ENCODE measurements at regions not wholly inside any gene's neighbourhood (a gene's known extent, or its start where the extent isn't known, plus 50 kb on each side); places are given as distances from the start of the nearest gene placed in this dataset.
"Not testable (repeated sequence)": the region's sequence is repeated elsewhere in the genome, so short reads cannot be mapped to it uniquely, and the experiment has no call there.

DNA sequence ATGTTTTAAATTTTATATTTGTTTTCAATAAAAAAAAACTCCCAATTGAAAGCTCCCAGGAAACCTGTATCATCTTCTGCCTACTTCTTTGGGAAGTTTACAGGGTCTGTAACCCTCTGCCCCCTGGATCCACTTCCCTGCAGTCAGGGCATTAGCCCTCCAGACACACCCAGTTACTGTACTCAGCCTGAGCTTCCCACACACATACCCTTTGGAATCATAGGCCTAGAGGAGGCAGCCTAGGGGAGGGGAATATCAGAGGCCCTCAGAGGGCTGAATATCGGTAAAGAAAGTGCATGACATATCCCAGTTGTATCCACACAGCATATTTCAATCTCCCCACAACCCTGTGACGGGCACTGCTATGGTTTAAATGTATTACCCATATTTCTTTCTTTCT is 56.2 kb upstream of the TFPI start:
- DNase-seq (ENCODE audit: low spot score), result not testable (repeated sequence)

DNA sequence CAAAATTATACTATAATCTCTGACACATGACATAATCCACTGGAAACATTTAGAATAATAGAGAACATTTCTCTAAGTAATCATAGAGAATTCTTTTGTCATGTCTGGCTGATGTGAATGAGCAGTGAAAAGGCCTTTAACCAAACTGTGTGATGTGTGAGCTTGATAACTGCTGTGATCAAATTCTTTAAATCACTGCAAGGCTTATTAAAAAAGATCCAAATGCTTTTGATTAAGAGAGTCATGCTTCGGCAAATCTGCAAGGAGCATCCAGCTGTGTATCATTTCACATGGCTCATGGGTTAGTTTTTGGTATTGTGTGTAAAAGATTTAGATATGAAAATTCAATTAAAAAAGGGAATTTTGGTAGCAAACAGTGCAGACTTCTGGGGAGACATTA is 58.6 kb upstream of the TFPI start:
- no peak for DNase-seq (ENCODE audit: low spot score)

DNA sequence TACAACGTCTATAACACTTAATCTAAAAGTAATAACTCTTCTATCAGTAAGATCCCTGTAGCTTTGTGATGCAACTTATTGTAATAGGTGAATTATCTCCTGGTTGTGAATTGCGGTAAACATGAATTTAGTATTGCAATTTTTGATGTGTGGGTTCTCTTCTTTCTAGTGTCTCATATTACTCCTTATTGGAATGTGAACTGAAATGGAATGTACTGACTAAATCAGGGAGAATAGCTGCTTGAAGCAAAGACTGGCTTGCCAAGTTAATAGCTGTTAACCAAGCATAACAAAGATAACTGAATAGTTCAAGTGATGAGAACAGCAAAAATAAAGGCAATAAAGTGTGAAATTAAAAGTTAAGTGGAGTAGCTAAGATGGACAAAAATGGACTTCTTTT is 60.5 kb upstream of the TFPI start:
- DNase-seq (ENCODE audit: low spot score), result no peak

DNA sequence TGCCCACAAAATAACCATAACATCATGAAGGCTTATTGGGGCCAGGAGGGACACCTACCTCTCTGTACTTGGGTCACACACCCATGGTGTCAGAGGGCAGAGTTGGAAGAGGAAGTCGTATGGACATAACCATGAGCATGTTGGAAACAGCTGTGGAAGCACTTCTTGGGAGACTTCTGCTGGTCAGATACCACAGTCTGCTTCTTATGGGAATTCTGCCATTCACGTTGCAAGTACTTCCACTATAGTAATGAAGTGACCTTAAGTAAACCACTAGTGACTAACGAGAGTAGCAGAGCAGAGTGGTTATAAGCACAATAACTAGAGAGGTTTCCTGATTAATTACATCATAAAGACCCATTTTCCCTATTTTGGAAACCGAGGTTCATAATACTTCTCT is 61.1 kb upstream of the TFPI start:
- no peak for DNase-seq (ENCODE audit: low spot score)

DNA sequence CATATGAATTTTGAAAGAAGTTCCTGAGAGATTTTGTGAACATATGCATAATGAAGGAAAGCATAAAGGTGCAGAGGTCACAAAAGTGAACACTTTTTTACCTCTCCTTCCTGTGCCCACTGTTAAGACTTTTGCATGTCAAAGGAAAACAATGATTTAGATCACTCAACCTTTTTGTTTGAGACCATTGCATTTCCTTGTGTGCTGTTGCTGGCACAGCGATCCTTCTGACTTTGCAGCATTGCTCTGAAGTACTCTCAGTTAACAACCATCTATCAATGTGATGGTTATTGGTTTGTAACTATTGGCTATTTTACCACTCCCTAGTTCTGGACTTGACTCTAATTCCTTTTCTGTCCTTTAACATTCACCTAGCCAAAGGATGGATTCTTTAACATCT is 61.7 kb upstream of the TFPI start:
- DNase-seq (ENCODE audit: low spot score), result no peak

DNA sequence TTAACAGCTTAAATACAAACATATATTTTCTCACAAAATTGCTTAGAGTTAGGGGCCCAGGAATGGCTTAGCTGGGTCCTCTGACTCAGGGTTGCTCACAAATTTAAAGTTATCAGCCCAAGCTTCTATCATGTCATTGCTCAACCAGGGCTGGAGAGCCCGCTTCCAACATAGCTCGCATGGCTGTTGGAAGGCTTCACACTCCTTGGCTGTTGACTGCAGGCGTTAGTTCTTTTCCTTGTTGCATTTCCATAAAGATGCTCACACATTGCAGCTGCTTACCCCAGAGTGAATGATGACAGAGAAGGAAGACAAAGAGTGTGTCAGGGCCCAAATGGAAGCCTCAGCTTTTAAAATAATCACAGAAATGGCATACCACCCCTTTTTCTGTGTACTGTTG is 62.9 kb upstream of the TFPI start:
- no peak for DNase-seq (ENCODE audit: low spot score)

DNA sequence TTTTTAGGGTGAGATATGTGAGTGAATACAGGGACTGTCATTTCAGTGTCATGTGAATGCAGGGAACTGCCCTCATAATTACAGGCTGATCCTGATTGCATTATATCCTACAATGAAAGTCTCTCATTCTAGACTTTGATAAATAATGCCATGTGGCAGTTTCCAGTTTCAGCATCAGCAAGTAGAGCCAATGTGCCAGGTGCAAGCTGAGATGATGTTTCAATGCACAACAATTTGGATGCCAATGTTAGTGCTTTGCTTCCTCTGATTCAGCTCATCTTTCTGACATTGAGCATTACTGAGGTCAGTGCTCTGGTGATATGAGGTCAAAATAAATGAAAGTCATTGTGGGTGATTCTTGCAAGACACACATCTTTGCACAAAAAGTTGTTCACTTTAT is 63.7 kb upstream of the TFPI start:
- no peak for DNase-seq (ENCODE audit: low spot score)

DNA sequence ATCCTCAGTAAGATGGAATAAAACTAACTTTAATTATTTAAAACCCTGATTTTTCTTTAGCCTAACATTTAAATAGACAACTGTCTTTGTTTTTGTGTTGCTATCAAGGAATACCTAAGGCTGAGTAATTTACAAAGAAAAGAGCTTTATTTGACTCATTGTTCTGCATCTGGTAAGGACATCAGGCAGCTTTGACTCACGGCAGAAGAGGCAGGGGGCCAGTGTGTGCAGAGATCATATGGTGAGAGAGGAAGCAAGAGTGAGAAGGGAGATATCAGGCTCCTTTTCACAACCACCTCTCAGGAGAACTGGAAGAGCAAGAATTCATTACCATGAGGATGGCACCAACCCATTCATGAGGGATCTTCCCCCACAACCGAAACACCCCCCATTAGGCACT is 64.6 kb upstream of the TFPI start:
- no peak for DNase-seq (ENCODE audit: low spot score)

DNA sequence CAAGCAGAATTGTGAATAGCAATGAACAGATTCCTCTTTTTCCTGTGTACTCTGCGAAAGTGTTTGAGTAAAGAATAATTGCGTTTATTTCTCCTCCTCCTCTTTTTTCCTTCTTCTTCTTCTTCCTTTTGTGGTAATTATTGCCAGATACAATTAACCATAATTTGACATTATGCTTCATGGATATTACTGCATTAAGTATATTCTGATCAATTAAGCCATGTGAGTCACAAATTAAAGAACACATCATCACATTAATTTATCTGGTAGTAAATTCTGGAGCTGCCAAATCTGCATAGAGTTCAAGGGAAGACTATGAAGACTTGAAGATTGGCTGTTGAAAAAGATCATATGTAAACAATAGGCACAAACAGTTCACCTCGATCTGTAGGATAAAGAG is 72.9 kb upstream of the TFPI start:
- DNase-seq (ENCODE audit: low spot score), result no peak

DNA sequence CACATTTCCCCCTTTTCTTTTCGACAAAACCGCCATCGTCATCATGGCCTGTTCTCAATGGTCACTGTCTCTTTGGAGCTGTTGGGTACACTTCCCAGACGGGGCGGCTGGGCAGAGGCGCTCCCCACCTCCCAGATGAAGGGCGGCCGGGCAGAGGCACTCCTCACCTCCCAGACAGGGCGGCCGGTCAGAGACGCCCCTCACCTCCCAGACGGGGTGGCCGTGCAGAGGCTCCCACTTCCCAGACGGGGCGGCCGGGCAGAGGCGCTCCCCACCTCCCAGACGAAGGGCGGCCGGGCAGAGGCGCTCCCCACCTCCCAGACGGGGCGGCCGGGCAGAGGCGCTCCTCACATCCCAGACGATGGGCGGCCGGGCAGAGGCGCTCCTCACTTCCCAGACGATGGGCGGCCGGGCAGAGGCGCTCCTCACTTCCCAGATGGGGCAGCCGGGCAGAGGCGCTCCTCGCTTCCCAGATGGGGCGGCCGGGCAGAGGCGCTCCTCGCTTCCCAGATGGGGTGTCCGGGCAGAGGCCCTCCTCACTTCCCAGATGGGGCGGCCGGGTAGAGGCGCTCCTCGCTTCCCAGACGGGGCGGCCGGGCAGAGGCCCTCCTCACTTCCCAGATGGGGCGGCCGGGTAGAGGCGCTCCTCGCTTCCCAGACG is 82.6 kb upstream of the TFPI start:
- DNase-seq (ENCODE audit: low spot score), result not testable (repeated sequence)

DNA sequence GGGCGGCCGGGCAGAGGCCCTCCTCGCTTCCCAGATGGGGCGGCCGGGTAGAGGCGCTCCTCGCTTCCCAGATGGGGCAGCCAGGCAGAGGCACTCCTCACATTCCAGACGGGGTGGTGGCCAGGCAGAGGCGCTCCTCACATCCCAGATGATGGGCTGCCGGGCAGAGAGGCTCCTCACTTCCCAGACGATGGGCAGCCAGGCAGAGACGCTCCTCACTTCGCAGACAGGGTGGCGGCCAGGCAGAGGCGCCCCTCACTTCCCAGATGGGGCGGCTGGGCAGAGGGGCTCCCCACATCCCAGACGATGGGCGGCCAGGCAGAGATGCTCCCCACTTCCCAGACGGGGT is 83.1 kb upstream of the TFPI start:
- DNase-seq (ENCODE audit: low spot score), result not testable (repeated sequence)

DNA sequence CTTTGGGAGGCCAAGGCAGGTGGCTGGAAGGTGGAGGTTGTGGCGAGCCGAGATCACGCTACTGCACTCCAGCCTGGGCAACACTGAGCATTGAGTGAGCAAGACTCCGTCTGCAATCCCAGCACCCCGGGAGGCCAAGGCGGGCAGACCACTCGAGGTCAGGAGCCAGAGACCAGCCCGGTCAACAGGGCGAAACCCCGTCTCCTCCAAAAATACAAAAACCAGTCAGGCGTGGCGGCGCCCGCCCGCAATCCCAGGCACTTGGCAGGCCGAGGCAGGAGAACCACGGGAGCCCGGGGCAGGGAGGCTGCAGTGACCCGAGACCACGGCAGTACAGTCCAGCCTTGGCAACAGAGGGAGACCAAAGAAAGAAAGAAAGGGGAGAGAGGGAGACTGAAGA is 83.5 kb upstream of the TFPI start:
- DNase-seq (ENCODE audit: low spot score), result not testable (repeated sequence)

DNA sequence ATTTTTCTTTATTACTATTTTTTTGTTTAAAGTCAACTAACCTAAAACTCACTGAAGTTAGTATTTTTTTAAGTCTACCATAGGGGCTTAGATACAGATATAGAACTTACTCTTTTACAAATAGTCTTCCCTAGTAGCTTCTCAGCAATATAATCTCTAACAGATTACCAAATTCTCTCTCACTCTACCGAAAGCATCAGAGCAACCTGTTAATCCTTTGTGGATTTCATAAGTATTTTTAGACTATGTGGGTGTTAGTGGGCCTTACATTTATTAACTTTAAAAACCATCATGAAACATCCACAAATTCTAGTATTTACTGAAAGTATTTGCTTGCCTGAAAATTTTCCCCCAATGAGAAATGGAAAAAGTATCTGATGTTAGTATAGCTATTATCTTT is 84.6 kb upstream of the TFPI start:
- DNase-seq (ENCODE audit: low spot score), result no peak

DNA sequence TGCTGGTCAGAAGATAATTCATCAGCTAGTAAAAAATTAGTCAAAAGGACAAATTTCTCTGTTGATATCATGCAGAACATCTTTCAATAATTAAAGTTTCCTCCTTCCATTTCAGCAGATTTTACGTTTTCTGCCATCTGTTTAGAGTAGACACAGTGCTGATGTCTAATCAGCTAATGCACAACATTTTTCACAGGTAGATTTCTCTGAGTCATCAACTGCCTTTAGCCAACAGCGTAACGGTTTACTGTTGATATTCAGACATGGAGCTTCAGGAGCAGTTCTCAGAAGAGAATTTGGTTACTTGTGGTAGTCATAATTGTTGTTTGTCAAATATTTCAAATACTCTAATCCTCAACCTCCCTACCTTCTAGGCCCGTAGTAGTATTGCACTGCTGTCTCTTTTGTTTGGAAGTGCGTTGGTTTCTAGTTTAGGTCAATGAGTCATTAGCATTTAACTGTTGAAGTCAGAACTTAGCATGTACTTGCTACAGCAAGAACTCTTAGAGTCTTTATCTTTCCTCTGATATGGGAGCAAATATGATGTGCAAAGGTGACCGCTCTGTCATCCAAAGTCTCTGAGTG is 86.8 kb upstream of the TFPI start:
- DNase-seq (ENCODE audit: low spot score), result no peak

DNA sequence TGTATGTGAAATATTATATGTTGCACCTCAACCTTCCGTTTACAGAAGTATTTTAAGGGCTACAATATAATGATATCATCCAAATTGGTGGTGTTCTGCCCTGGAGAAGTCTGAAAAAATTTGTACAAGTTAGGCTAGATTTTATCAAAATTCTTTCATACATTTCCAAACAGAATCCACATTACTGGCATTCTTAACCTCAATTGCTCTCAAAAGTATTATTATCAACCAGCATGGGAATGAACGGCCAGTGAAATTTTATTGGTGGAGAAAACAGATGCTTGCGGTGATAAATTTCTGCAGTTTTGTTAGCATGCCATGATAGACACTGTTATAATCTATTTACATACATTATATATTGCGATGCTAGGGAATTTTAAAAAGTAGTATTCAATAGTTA is 88.3 kb upstream of the TFPI start:
- no peak for DNase-seq (ENCODE audit: low spot score)

DNA sequence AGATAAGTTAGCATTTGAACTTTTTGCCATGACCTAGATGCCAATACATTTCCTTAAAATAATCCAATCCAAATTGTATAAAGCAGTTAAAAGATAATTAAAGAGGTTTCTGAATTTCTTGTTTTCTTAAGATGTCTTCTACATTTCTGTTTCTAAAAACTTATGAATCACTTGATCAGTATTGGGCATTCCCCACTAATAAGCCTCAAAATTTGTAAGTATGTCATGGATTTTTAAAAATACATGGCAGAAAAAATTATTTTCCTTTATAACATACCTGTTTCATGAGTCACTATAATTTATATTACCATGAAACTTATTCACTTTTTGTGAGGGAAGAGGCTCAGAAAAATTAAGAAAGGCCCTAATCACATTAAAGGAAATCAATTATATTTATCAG is 90.3 kb upstream of the TFPI start:
- DNase-seq (ENCODE audit: low spot score), result no peak

DNA sequence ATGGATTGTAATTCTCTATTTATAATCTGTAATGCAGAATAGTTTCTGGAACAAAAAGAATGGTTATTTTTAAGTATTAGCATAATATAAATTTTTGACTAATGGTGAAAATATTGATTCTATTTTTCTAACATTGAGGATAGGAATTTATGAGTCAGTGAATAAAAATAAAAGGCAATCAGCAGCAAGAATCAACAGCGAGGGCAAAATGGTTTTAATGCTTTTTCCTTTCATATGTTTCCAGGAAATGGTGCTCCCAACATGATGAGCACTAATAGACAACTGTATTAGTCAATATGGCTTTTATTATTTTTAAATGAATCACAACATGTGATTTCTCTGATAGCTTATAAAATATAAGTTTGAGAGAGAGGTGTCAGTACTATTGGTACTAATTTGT is 90.7 kb upstream of the TFPI start:
- no peak for DNase-seq (ENCODE audit: low spot score)

DNA sequence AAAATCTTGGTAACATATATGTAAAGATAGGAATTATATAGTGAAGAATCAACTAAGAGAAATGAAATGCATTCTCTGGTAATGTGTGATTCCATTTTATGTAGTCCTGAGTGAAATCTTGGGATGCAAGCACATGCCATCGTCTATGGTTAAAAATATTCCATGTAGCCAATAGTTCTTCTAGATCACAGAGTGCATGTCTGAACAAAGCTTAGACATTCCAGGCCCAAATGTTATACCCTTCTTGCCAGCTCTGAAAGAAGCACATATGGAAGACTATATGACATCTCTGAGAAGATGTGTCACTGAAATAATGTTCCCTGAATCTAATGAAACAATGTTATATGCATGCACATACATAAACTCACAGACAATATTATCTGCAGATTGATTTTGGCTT is 92.3 kb upstream of the TFPI start:
- DNase-seq (ENCODE audit: low spot score), result no peak

DNA sequence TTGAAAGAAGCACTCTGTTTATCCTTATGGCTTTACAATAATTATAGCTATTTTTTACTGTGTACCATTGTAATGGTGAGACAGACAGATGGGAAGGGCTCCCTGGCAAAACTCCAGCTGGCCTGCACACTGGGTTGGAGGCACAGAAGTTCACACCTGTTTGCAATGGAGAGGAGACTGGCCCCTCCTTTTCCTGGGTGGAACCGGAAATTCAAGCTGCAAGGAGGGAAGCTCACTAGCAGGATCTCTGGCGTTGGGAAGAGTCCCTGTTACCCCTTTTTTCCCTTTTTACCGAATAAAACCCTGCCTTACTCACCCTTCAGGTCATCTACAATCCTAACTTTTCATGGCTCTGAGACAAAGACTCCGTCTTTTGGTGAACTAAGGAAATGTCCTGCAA is 100.3 kb upstream of the TFPI start:
- DNase-seq (ENCODE audit: low spot score), result no peak

DNA sequence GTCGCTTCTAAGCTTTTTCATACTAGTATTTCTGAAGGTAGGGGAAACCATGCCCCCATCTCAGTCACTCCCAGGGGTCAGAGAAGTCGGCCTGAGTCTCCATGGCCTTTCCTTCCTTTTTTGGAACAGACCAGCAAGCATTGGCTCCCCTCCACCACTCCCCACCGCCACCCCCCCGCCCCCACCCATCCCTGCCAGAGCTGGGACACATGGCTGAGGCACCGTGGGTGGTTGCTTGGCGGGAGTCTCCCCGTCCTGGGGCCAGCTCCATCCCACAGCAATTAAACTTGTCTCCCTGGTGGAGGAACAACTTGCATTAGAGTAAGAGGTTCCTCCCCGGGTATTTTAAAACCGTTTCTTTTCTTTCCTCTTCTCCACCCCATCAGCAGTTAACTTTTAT is 100.8 kb upstream of the TFPI start:
- DNase-seq (ENCODE audit: low spot score), result no peak

DNA sequence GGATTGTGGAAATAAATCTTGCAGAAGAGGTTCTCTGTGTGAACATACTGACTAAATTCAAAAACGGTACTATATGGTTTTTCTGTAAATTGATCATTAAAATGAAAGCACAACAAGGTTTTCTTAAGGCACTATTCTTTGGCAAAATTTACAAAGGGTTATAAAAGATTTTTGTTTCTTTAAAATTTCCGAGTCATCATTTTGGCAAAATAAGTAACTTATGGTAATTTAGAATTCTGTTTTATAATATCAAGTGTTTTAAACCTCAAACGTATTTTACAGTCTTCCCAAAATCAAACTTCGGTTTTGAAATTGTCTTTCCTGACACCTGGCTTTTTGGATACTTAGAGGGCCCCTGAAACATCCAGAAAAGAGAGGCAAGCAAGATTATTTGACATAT is 101.9 kb upstream of the TFPI start:
- no peak for DNase-seq (ENCODE audit: low spot score)

DNA sequence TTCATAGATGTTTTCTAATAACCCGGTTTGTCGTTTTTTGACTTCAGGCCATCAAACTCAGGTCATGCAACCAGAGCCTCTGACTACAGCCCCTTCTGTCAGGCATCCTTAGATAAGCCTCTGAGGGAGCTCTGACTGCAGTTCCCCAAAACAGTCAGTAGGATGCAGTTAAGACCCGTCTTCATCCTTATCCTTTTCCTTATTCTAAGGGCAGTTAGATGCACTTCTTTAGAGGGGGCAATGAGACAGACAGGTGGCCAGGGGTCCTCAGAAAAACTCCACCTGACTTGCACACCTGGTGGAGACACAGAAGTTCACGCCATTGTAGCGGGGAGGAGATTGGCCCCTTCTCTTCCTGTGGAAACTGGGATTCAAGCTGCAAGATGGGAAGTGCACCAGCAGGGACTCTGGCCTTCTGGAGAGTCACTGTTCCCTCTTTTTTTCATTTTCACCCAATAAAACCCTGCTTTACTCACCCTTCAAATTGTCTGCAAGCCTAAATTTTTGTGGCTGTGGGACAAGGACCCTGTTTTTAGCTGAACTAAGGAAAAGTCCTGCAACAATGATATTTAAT is 104.8 kb upstream of the TFPI start:
- DNase-seq (ENCODE audit: low spot score), result peak; percentile 59

DNA sequence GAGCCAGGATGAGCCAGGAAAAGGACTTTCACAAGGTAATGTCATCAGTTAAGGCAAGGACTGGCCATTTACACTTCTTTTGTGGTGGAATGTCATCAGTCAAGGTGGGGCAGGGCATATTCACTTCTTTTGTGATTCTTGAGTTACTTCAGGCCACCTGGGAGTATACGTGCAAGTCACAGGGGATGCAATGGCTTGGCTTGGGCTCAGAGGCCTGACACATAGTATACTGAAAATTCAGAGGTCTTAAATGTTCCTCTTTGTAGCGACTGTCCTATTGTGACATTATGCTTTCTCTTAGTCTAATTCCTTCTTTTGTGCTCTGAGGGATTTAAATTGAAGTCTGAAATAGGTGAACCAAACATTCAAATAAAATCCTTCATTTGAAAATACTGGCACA is 121.8 kb upstream of the TFPI start:
- not testable (repeated sequence) for DNase-seq (ENCODE audit: low spot score)

DNA sequence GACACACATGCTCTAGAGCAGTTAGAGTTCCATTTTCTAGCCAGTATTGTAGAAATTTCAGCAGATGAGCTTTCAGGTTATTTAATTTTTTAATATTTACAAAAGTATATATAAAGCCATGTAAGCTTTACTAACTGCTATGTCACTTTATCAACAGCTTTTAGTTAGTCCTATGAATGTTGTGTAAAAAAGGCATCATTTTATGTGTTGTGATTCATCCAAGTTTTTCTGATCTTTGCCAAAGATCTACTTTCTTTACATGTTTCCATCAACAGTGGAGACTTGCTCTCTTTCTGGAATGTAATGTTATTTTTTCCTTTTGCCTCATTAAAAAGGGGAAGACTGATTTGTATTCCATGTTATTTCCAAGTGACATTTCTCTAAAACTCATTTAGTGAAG is 125.2 kb upstream of the TFPI start:
- no peak for DNase-seq (ENCODE audit: low spot score)
